ENCODE measurements at regions not wholly inside any gene's neighbourhood (a gene's known extent, or its start where the extent isn't known, plus 50 kb on each side); places are given as distances from the start of the nearest gene placed in this dataset.

GRCh38 chr10:29710128-29710527, 75.4 kb upstream of the SVIL start:
- TF ChIP-seq, protein P1, sequence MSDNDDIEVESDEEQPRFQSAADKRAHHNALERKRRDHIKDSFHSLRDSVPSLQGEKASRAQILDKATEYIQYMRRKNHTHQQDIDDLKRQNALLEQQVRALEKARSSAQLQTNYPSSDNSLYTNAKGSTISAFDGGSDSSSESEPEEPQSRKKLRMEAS (IDR thresholded peaks at IDR 0.05): no peak
- TF ChIP-seq CTCF (IDR thresholded peaks at IDR 0.05; ENCODE audit: low read depth, low read length, missing input control) (no peak), YY1 (IDR thresholded peaks at IDR 0.05) (no peak), TAF1 (conservative IDR thresholded peaks at IDR 0.05) (no peak), FOXA1 (IDR thresholded peaks at IDR 0.05) (no peak), ATF3 (IDR thresholded peaks at IDR 0.05) (no peak), EGR1 (IDR thresholded peaks at IDR 0.05; ENCODE audit: low read depth in 2 of 2) (no peak), RAD21 (IDR thresholded peaks at IDR 0.05) (no peak), JUND (IDR thresholded peaks at IDR 0.05) (no peak), SP1 (IDR thresholded peaks at IDR 0.05) (no peak), FOXA2 (IDR thresholded peaks at IDR 0.05) (no peak)
- TF ChIP-seq, protein P2, sequence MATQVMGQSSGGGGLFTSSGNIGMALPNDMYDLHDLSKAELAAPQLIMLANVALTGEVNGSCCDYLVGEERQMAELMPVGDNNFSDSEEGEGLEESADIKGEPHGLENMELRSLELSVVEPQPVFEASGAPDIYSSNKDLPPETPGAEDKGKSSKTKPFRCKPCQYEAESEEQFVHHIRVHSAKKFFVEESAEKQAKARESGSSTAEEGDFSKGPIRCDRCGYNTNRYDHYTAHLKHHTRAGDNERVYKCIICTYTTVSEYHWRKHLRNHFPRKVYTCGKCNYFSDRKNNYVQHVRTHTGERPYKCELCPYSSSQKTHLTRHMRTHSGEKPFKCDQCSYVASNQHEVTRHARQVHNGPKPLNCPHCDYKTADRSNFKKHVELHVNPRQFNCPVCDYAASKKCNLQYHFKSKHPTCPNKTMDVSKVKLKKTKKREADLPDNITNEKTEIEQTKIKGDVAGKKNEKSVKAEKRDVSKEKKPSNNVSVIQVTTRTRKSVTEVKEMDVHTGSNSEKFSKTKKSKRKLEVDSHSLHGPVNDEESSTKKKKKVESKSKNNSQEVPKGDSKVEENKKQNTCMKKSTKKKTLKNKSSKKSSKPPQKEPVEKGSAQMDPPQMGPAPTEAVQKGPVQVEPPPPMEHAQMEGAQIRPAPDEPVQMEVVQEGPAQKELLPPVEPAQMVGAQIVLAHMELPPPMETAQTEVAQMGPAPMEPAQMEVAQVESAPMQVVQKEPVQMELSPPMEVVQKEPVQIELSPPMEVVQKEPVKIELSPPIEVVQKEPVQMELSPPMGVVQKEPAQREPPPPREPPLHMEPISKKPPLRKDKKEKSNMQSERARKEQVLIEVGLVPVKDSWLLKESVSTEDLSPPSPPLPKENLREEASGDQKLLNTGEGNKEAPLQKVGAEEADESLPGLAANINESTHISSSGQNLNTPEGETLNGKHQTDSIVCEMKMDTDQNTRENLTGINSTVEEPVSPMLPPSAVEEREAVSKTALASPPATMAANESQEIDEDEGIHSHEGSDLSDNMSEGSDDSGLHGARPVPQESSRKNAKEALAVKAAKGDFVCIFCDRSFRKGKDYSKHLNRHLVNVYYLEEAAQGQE (IDR thresholded peaks at IDR 0.05): no peak
